CD4-positive, alpha-beta T cell treated with Interleukin-17A for 1 hour (primary cell): ENCODE measurements at regions not wholly inside any gene's neighbourhood (a gene's known extent, or its start where the extent isn't known, plus 50 kb on each side); places are given as distances from the start of the nearest gene placed in this dataset.
"Not testable (repeated sequence)": the region's sequence is repeated elsewhere in the genome, so short reads cannot be mapped to it uniquely, and the experiment has no call there.

Experiments
- DNase-seq: peaks from one replicate; pipeline ENCODE4 v3.0.0-alpha.2; 2020

DNA sequence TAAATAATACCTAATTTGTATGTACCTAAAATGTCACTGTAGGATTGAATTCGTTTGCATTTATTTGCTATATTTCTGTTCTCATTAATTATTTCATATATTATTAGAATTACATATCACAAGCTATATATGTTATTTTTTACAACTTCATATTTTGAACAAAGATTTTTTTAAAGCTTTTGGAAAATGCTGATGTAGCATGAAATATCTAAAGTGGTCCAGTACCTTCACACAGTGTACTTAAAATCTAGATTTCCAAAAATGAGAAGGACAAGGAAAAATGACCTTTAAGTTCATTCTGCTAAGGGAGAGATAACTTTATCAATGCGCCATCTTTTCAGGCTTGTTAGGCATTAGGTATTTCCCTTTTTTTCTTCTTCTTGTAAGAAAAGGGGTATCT, 71.8 kb downstream of the LARP7 start:
- no peak for DNase-seq

DNA sequence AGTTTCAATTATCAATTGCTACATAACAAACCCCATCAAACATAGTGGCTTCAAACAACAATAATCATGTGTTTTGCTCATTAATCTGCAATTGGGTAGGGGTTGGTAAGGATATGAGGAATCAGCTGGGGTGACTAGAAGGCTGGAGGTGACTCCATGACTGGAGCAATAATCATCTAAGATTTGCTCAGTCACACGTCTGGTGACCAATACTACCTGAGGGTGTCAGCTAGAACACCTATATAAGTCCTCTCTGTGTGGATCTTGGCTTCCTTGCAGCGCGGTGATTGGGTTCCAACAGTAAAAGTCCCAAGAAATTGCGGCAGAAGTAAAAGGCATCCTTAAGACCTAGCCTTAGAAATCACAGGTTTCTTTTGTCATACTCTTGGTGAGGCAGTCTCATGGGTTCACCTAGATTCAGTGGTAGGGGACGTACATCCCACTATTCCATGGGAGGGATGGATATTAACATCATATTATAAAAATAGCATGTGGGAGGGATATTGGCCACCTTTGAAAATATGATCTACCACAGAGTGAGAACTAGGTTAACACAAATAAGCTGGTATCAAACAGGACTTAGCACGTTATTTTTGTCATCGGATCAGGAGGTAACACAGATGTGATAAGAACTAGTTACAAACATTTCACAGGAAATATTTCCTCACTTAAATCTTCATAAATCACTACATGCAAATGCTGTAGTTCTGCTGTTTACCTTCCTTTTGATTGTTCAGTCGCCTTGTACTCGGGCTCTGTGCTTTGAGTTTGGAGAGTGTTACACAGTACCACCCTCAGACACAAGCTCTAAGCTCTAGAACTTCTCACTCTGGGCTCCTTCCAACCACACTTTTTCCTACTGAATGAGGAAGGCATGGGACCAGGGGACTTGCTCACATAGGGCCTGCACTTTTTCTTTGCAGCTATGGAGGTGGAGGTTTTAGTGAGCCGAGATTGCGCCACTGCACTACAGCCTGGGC, 78.3 kb downstream of the LARP7 start:
- no peak for DNase-seq

DNA sequence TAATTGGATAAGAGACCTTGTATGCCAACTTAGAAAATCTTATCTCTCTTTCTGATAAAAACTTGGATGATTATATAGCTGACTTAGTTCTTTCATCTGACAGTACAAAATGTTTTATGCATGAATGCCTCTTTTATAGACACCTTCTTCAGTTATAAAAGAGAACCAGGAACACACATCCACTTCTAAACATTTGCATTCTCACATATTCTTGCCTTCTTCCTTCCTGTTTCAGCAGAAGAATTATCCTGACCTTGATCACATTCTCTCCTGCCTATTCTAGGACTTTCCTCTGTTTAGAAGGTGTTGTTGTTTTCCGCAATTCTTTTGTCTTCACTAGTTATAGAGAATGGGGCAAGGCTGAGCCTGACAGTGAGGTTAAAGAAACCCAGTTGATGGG, 80.9 kb downstream of the LARP7 start:
- DNase-seq: no peak

DNA sequence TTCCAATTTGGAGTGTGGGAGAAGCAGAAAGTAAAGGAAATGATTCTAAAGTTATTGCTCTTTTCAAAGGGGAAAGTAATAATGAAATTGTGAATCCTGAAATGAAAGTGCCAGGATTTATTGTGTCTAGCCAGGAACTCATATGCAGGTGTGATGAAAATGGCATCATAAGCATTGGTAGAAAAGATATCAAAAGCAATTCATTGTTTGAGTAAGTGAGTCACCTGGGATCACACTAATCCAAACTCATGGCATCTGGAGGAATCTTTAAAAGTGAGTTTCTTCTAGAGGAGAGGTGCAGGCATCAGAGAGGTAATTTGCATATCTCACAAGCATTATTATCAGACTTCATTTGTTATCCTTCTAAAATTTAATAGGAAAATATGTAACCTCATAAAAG, 84.7 kb downstream of the LARP7 start:
- no peak for DNase-seq

DNA sequence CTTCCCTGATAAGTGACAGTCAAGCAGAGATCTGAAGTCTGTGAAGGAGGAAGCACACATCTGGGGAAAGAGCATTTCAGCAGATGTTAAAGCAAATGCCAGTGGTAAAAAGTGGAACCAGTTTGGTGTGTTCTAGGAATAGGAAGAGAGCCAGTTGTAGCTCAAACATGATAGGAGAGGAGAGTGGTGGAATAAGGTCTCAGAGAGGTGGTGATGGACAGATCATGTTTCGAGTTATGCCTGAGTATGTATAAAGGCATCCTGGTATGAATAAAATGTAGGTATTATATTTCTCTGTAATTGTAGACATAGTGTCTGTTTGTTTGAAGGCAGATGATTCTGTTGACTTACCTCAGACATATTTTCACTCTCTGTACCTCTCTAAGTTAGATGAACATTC, 89.1 kb downstream of the LARP7 start:
- no peak for DNase-seq

DNA sequence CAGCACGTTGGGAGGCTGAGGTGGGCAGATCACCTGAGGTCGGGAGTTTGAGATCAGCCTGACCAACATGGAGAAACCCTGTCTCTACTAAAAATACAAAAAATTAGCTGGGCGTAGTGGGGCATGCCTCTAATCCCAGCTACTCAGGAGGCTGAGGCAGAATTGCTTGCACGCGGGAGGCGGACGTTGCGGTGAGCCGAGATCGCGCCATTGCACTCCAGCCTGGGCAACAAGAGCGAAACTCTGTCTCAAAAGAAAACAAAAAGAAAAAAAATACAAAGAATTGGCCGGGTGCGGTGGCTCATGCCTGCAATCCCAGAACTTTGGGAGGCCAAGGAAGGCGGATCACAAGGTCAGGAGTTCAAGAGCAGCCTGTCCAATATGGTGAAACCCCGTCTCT, 90.8 kb downstream of the LARP7 start:
- DNase-seq: not testable (repeated sequence)

DNA sequence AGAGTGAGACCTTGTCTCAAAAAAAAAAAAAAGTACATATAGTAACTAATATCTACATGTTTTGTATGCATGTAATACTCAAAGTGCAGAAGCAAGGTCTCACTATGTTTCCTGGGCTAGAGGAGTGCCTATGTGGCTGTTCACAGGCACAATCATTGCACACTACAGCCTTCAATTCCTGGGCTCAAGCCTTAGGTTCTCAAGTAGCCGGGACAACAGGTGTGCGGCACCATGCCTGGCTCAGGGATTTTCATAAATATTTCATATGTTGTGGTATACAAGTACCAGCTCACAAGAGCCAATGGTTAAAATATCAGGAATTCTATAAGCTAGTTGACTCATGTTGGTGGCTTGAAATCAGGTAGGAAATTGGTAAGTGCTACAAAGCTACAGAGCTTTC, 94.8 kb downstream of the LARP7 start:
- no peak for DNase-seq

DNA sequence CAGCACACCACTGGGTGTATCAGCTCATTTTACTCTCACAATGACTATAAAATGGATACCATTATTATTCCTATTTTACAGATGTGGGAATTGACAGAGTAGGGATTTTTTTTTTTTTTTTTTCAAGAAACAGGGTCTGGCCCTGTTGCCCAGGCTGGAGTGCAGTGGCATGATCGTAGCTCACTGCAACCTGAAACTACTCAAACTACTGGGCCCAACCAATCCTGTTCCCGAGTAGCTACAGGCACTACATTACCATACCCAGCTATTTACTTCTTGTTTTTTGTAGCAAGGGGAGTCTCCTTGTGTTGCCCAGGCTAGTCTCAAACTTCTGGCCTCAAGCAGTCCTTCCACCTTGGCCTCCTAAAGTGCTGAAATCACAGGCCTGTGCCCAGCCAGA, 95.2 kb downstream of the LARP7 start:
- DNase-seq: no peak

DNA sequence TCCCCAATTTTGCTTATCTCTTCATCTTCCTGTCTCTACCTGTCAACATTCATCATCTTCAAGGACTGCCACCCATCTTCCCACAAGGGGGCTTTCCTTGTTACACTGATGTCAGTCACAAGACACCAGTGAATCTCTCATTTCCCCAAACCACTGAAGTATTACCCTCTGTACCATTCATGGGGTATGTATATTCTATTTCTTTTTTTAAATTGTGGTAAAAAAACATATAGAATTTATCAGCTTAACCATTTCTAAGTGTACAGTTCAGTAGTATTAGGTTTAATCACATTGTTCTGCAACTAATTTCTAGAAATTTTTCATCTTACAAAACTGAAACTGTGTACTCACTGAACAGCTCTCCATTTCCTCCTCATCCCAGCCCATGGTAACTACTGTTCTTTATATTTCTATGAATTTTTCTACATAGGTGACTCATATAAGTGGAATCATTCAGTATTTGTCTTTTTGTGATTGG, 98.6 kb downstream of the LARP7 start:
- no peak for DNase-seq

DNA sequence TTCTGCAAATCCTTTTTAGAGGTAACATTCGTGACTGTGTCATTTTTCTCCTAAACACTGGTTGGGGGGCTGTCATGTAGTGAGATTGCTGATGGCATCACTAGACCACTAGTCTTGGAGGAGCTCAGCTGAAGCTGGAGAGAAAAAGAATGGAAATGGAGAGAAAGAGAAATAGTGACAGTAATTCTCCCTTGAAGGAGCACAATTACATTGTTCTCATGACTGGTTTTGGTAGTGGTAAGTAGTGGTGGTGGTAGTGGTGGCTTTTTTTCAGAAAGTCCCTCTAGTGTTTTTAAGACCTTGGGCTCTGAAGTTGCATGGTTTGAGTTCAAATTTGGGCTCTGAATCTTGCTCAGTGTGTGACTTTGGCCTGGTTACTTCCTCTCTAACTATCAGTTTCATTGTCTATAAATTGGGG, 99.8 kb downstream of the LARP7 start:
- DNase-seq: no peak

DNA sequence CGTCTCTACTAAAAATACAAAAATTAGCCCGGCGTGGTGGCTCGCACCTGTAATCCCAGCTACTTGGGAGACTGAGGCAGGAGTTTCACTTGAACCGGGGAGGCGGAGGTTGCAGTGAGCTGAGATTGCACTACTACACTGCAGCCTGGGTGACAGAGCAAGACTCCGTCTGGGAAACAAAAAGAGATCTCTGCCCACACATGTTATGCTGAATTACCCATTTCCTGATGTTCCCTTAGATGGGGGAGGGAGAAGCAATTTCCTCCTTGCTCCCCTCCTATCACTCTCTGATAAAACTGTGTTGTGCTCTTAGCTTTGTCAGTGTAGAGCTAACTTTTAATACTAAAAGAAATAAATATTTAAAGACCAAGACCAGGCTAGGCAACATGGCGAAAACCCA, 102.5 kb downstream of the LARP7 start:
- no peak for DNase-seq

DNA sequence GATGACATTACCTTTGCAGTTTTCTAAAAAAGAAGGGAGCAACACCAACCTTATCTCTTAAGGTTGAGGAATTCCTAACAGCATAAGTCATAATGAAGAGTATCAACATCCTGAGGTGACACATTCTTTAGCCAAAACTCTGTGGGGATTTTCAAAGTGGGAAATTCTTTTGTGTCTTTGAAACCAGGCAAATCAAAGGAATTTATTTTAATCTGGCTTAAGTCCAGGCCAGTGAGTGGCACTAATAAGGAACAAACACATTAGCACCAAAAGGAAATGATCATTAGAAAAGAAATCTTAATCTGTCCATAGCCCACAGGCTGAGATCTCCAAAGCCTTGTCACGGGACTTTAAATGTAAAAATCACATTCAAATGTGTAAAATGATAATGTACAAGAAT, 110.1 kb downstream of the LARP7 start:
- no peak for DNase-seq

DNA sequence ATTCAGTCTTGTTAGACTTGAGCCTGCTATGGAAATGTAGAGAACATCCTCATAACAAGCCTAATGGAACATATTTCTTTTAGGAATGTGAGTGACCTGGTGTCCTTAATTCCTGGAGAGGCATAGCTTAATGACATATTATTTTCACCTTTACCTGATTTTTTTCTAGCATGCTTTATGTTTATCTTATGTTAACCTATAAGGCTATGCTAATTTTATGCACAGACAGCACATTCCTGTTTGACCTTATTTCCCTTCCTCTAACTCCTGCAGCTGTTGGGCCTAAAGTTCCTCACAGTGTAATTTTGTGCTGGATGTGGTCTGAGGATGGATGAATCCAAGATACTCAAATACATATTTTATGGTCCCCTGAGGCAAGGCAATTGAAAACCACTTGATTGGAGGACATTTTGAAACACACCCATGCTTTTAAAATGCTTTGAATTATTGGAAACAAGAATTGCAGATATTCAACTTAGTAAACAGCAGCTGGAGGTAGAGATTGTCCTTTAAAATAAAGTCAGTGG, 111.5 kb downstream of the LARP7 start:
- DNase-seq: no peak

DNA sequence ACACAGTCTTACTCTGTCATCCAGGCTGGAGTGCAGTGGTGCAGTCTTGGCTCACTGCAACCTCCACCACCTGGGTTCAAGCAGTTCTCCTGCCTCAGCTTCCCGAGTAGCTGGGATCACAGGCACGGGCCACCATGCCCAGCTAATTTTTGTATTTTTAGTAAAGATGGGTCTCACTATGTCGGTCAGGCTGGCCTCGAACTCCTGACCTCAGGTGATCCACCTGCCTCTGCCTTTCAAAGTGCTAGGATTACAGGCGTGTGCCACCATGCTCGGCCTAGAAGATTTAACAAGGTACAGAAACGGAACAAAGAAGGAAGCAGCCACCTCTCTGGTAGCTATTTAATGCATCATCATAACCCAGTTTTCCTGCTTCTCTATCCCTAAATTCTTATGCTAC, 113.8 kb downstream of the LARP7 start:
- DNase-seq: not testable (repeated sequence)

DNA sequence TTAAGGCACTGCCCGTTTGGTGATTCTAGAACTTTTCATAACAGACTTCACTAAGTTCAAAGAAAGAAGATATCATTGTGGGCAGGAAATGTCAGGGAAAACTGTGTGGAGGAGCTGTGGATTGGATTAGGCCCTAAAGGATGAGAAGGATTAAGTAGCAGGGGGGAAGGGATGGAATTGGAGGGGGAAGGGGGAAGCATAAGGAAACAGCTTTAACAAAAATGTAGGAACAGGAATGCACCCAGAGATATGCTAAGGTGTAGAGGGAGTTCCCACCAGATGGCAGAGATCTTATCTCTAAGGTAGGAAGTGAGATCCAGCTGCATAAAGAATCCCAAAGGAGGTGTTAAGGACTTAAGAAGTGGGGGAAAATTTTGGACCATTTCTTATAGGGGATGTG, 114.5 kb downstream of the LARP7 start:
- no peak for DNase-seq

DNA sequence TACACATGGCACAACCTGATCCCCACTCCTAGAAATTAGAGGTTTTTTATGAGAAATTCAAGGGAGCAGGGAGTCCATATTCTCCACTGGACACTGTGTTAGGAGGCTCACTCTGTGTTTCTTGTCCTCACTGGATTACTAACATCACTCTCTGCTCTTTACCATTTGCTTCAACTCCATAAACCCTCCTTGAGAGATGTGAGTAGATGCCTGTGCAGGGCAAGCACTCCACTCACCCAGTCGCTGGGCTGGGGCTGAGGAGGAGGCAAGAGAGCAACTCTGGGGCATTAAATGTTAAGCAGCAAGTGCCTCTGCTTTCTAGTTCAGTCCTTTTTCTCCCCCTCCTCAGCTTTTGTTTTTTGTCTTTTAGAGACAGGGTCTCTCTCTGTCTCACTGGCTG, 115.1 kb downstream of the LARP7 start:
- no peak for DNase-seq

DNA sequence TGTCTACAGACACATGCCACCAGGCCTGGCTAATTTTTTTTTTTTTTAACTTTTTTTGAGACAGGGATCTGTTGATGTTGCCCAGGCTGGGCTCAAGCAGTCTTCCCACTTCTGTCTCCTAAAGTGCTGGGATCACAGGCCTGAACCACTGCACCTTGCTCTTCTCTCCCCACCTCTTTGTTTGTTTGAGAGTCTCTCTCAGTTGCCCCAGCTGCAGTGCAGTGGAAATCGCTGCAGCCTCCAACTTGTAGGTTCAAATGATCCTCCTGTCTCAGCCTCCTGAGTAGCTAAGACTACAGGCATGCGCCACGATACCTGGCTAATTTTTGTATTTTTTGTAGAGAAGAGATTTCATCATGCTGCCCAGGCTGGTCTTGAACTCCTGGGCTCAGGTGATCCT, 115.6 kb downstream of the LARP7 start:
- no peak for DNase-seq

DNA sequence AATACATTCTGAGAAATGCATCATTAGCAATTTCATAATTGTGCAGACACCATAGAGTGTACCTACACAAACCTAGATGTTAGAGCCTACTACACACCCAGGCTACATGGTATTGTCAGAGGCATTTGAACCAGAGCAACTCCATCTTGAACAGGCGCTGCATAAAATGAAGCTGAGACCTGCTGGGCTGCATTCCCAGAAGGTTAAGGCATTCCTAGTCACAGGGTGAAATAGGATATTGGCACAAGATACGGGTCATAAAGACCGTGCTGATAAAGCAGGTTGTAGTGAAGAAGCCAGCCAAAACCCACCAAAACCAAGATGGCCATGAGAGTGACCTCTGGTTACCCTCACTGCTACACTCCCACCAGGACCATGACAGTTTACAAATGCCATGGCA, 116.4 kb downstream of the LARP7 start:
- no peak for DNase-seq

DNA sequence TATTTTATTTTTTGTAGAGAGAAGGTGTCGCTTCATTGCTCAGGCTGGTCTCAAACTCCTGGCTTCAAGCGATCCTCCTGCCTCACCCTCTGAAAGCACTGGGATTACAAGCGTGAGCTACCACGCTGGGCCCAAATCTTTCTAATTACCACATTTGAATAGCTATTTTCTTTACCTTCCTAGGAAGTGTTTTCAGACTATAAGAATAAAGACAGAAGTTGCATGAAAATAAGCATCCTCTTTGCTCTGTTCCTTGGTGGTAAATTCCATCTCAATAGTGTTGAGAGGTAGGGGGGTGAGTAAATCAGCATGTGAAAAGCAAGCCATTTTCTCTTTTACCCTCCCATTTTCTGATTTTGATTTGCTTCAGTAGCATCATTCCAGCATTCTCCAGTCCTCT, 122.4 kb downstream of the LARP7 start:
- no peak for DNase-seq

DNA sequence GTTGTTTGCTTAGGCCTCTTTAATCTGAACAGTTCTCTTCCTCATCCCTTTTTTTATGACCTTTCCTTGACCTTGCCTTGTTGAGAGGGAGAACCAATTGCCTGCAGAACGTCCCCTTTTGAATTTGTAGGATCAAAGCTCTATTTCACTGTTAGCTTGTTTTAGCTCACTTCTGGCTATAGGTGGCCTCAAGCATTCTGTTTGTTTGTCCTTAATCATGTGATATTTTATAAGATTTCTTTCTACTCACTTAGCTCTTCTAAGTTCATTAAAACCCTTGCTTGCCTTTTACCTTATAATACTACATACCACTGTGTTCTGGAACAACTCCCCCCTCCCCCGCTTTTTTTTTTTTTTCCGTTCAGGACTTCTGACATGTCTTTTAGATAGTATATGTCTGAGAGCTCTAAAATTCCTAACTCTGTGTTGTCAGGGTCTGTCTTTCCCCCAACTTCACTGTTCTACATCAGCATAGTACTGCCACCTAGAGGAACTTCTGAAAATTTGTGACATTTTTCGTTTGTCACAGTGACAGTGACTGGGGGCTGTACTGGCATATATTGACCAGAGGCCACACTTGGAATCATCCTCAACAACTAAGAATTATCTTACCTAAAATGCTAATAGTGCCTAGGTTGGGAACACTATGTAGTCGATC, 128.5 kb downstream of the LARP7 start:
- peak; percentile 20 for DNase-seq

DNA sequence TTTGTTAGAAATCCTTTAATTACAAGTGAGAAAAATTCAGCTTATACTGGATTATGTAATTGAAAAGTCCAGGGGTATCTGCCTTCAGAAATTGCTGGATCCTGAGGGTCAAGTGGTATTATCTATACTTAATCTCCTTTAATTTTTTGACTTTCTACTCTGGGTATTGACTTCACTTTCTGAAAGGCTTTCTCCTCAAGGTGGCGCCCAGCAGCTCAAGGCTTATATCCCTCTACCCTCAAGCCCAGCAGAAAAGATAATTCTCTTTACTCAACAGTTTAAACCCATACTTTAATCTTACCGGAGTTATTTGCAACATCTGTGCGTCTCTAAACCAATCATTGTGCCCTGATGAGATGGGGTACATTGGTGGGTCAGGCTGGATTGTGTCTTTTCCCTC, 129.5 kb downstream of the LARP7 start:
- no peak for DNase-seq

DNA sequence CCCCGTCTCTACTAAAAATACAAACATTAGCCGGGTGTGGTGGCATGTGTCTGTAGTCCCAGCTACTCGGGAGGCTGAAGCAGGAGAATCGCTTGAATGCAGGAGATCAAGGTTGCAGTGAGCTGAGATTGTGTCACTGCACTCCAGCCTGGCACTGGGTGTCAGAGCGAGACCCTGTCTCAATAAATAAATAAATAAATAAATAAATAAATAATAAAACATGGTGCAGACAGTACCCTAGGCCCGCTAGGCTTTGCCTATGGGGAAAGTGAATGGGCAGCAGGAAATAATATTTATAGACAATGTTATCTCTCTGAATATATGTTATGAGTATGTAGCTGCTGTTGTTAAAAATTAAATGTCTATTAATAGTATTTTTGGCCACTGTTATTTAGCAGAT, 130.4 kb downstream of the LARP7 start:
- DNase-seq: no peak

DNA sequence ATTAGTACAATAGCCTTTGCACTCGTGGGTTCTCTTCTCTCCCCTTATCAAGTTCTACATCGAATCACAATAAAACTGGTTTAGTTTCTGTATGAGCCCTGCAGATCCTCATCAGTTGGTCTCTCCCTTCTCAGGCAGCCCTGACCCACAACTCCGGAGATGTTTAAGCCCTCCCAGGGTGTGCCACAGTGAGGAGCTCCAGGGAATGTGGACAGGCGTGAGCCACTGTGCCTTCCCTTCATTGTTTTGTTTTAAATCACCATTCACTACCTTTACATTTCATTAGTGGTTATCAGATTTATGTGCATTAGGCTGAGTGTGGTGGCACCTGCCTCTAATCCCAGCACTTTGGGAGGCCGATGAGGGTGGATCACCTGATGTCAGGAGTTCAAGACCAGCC, 133.2 kb downstream of the LARP7 start:
- DNase-seq: no peak

DNA sequence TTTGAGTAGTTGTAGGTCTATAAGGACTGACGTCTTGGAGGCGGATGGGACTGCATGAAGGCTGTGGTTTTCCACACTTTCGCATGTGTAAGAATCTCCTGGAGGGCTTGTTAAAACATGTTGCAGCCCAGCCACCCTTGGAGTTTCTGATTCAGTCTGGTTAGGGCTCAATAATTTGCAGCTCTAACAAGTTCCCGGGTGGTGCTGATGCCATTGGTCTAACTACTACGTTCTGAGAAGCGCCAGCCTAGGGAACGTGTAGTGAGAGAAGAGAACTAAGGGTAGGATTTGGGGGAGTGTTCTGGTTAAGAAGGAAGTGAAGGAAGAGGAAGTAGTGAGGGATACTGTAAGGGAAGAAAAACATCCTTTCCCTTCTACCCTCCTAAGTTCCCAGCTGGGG, 138.9 kb downstream of the LARP7 start:
- DNase-seq: no peak
